ENCODE measurements at regions not wholly inside any gene's neighbourhood (a gene's known extent, or its start where the extent isn't known, plus 50 kb on each side); places are given as distances from the start of the nearest gene placed in this dataset.
"Not testable (repeated sequence)": the region's sequence is repeated elsewhere in the genome, so short reads cannot be mapped to it uniquely, and the experiment has no call there.

GRCh38 chr6:126723541-126724170, 383.7 kb downstream of the CENPW start:
- no peaks in the 10 kb centered on the region for H3K36me3 ChIP-seq
- no peaks in the 10 kb centered on the region for H4K20me1 ChIP-seq
- no peak overlapping the region for H3K27ac ChIP-seq
- no peak overlapping the region for H3K4me3 ChIP-seq
- no peak overlapping the region for H3K4me2 ChIP-seq
- TF ChIP-seq Cebpa-rat (IDR thresholded peaks at IDR 0.05): no peak
- peaks cover 7% of the 10 kb centered on the region; the same call in 1 of the 2 replicates for H3K9me3 ChIP-seq
- no peaks in the 10 kb centered on the region for H3K27me3 ChIP-seq
- no peaks in the 10 kb centered on the region for H3K4me1 ChIP-seq
- H3K9ac ChIP-seq: no peak overlapping the region

- H3K27me3 ChIP-seq: no peaks in the 10 kb centered on the region
- peaks cover 7% of the 10 kb centered on the region; the same call in 1 of the 2 replicates for H3K9me3 ChIP-seq
- TF ChIP-seq Cebpa-rat (IDR thresholded peaks at IDR 0.05): no peak
- no peak overlapping the region for H3K9ac ChIP-seq
- no peaks in the 10 kb centered on the region for H4K20me1 ChIP-seq
- H3K4me3 ChIP-seq: no peak overlapping the region
- no peaks in the 10 kb centered on the region for H3K4me1 ChIP-seq
- H3K4me2 ChIP-seq: no peak overlapping the region
- H3K27ac ChIP-seq: no peak overlapping the region
- H3K36me3 ChIP-seq: no peaks in the 10 kb centered on the region
Observed at GRCh38 chr6:126724821-126725220, 384.9 kb downstream of the CENPW start.

GRCh38 chr6:126726454-126726853, 386.5 kb downstream of the CENPW start:
- H3K9ac ChIP-seq, H3K4me3 ChIP-seq, H3K36me3 ChIP-seq, H3K27me3 ChIP-seq, H3K4me2 ChIP-seq, H4K20me1 ChIP-seq, H3K9me3 ChIP-seq, H3K4me1 ChIP-seq, H3K27ac ChIP-seq: not testable (repeated sequence)

GRCh38 chr6:126738146-126738545, 380.3 kb upstream of the RSPO3 start:
- Histone ChIP-seq H3K27ac (no peak overlapping the region), H3K4me1 (no peaks in the 10 kb centered on the region), H3K27me3 (no peaks in the 10 kb centered on the region), H4K20me1 (no peaks in the 10 kb centered on the region), H3K4me3 (no peak overlapping the region), H3K9ac (no peak overlapping the region), H3K4me2 (no peak overlapping the region), H3K36me3 (no peaks in the 10 kb centered on the region), H3K9me3 (no peaks in the 10 kb centered on the region)
- no peak for TF ChIP-seq Cebpa-rat (IDR thresholded peaks at IDR 0.05)

GRCh38 chr6:126738641-126739040, 379.8 kb upstream of the RSPO3 start:
- no peaks in the 10 kb centered on the region for H4K20me1 ChIP-seq
- no peak overlapping the region for H3K27ac ChIP-seq
- no peak overlapping the region for H3K4me3 ChIP-seq
- H3K4me1 ChIP-seq: no peaks in the 10 kb centered on the region
- no peak for TF ChIP-seq Cebpa-rat (IDR thresholded peaks at IDR 0.05)
- no peak overlapping the region for H3K9ac ChIP-seq
- H3K36me3 ChIP-seq: no peaks in the 10 kb centered on the region
- no peaks in the 10 kb centered on the region for H3K9me3 ChIP-seq
- no peak overlapping the region for H3K4me2 ChIP-seq
- no peaks in the 10 kb centered on the region for H3K27me3 ChIP-seq

- H3K36me3 ChIP-seq: no peaks in the 10 kb centered on the region
- peaks cover 17% of the 10 kb centered on the region for H3K9me3 ChIP-seq
- H4K20me1 ChIP-seq: no peaks in the 10 kb centered on the region
- H3K27me3 ChIP-seq: no peaks in the 10 kb centered on the region
- no peak overlapping the region for H3K4me2 ChIP-seq
- H3K4me3 ChIP-seq: no peak overlapping the region
- TF ChIP-seq Cebpa-rat (IDR thresholded peaks at IDR 0.05): no peak
- no peaks in the 10 kb centered on the region for H3K4me1 ChIP-seq
- no peak overlapping the region for H3K9ac ChIP-seq
- no peak overlapping the region for H3K27ac ChIP-seq
Observed at GRCh38 chr6:126743076-126743475, 375.4 kb upstream of the RSPO3 start.

GRCh38 chr6:126747728-126748540, 370.5 kb upstream of the RSPO3 start:
- Histone ChIP-seq H3K27ac (no peak overlapping the region), H3K27me3 (no peaks in the 10 kb centered on the region)
- TF ChIP-seq Cebpa-rat (IDR thresholded peaks at IDR 0.05): no peak

GRCh38 chr6:126753606-126754005, 364.9 kb upstream of the RSPO3 start:
- Histone ChIP-seq H3K4me1 (peaks cover 5% of the 10 kb centered on the region; the same call in 1 of the 2 replicates), H3K4me2 (no peak overlapping the region), H4K20me1 (no peaks in the 10 kb centered on the region), H3K27ac (no peak overlapping the region), H3K36me3 (no peaks in the 10 kb centered on the region), H3K9me3 (0 out of 2 replicates have a peak, but pooled peaks cover 3% of the 10 kb centered on the region), H3K27me3 (no peaks in the 10 kb centered on the region), H3K4me3 (no peak overlapping the region), H3K9ac (no peak overlapping the region)
- no peak for TF ChIP-seq Cebpa-rat (IDR thresholded peaks at IDR 0.05)

More at GRCh38 chr6:126747728-126748540, 370.5 kb upstream of the RSPO3 start:
- Histone ChIP-seq H3K9me3 (peaks cover 20% of the 10 kb centered on the region), H3K4me3 (no peak overlapping the region), H3K9ac (no peak overlapping the region), H3K4me2 (no peak overlapping the region), H3K4me1 (peaks cover 5% of the 10 kb centered on the region; the same call in 1 of the 2 replicates), H3K36me3 (no peaks in the 10 kb centered on the region), H4K20me1 (no peaks in the 10 kb centered on the region)

GRCh38 chr6:126761854-126762253, 356.6 kb upstream of the RSPO3 start:
- Histone ChIP-seq H3K4me1 (no peaks in the 10 kb centered on the region), H3K27me3 (no peaks in the 10 kb centered on the region), H3K4me2 (no peak overlapping the region), H3K9me3 (no peaks in the 10 kb centered on the region), H3K27ac (no peak overlapping the region), H4K20me1 (no peaks in the 10 kb centered on the region), H3K9ac (no peak overlapping the region), H3K36me3 (no peaks in the 10 kb centered on the region), H3K4me3 (no peak overlapping the region)
- TF ChIP-seq Cebpa-rat (IDR thresholded peaks at IDR 0.05): no peak

- no peaks in the 10 kb centered on the region for H3K27me3 ChIP-seq
- no peaks in the 10 kb centered on the region for H3K4me1 ChIP-seq
- H3K9ac ChIP-seq: no peak overlapping the region
- H3K9me3 ChIP-seq: no peaks in the 10 kb centered on the region
- H3K36me3 ChIP-seq: no peaks in the 10 kb centered on the region
- H3K4me2 ChIP-seq: no peak overlapping the region
- no peaks in the 10 kb centered on the region for H4K20me1 ChIP-seq
- no peak for TF ChIP-seq Cebpa-rat (IDR thresholded peaks at IDR 0.05)
- H3K4me3 ChIP-seq: no peak overlapping the region
- no peak overlapping the region for H3K27ac ChIP-seq
Observed at GRCh38 chr6:126764104-126764503, 354.4 kb upstream of the RSPO3 start.

All from BLaER1 (cell line).